Neutrophil (primary cell): ENCODE measurements at regions not wholly inside any gene's neighbourhood (a gene's known extent, or its start where the extent isn't known, plus 50 kb on each side); places are given as distances from the start of the nearest gene placed in this dataset.

Experiments
- H3K27ac ChIP-seq: fragments of 200-600 bp; sonication (generic); 2 replicates; pipeline ENCODE4 v1.5.1; 2016; ENCODE audit warnings: mild to moderate bottlenecking, moderate library complexity
- H3K27me3 ChIP-seq: fragments of 200-600 bp; sonication (generic); 2 replicates; pipeline ENCODE4 v1.6.0; 2016; ENCODE audit warnings: mild to moderate bottlenecking
- H3K36me3 ChIP-seq: fragments of 200-600 bp; sonication (generic); 2 replicates; pipeline ENCODE4 v1.5.1; 2017
- H3K4me1 ChIP-seq, 2 experiments: fragments of 200-600 bp in 1 of 2; sonication (generic) in 1 of 2; 1 replicate in 1 of 2; 2 replicates in 1 of 2; pipeline versions ENCODE4 v1.5.1 to v1.6.1; 2013 to 2016; ENCODE audit warnings: low read depth in 1 of 2, low read length in 1 of 2, mild to moderate bottlenecking in 1 of 2, moderate library complexity in 1 of 2; ENCODE audit not compliant: control insufficient read depth in 1 of 2, insufficient read depth in 1 of 2
- H3K4me3 ChIP-seq, 2 experiments: fragments of 200-600 bp in 1 of 2; sonication (generic) in 1 of 2; 1 replicate in 1 of 2; 2 replicates in 1 of 2; pipeline ENCODE4 v1.5.1; 2013 to 2016; ENCODE audit warnings: low read depth in 1 of 2, low read length in 1 of 2, mild to moderate bottlenecking in 1 of 2, moderate library complexity in 1 of 2
- H3K9me3 ChIP-seq: fragments of 200-600 bp; sonication (generic); 2 replicates; pipeline ENCODE4 v1.5.1; 2016
- CTCF ChIP-seq: fragments of 200-600 bp; sonication (generic); IDR thresholded peaks from 2 replicates; pipeline ENCODE4 v1.5.1; 2016; ENCODE audit warnings: antibody characterized with exemption

DNA sequence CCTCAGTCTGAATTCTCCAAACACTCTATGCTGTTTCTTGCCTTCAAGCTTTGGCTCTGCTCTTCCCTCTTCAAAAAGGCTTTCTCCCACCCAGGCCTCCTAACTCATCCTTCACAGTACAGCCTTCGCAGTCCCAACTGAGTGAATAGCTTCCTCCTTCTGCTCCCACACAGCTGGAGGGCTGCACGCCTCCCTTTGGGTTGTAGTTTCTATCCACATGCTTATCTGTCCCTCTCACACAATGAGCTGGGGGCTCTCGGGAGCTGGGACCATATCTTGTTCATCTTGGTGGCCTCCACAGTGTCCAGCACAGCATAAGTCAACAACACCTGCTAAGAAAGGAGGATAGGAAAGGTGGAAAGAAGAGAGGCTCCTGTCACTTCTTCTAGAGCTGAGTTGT lies 69.5 kb upstream of the XPA start:
- no peak overlapping the region for H3K4me3 ChIP-seq
- H3K36me3 ChIP-seq = no peaks in the 10 kb centered on the region
- TF ChIP-seq CTCF = no peak
- peaks cover 65% of the 10 kb centered on the region for H3K27me3 ChIP-seq
- no peak overlapping the region for H3K27ac ChIP-seq
- no peaks in the 10 kb centered on the region for H3K4me1 ChIP-seq
- H3K9me3 ChIP-seq = no peaks in the 10 kb centered on the region

- Histone ChIP-seq H3K36me3 (no peaks in the 10 kb centered on the region), H3K9me3 (no peaks in the 10 kb centered on the region), H3K27me3 (peaks cover 64% of the 10 kb centered on the region), H3K4me3 (no peak overlapping the region), H3K4me1 (no peaks in the 10 kb centered on the region), H3K27ac (no peak overlapping the region)
- no peak for TF ChIP-seq CTCF
These were observed 70.8 kb upstream of the XPA start for GRCh38 chr9:97767891-97768290.

DNA sequence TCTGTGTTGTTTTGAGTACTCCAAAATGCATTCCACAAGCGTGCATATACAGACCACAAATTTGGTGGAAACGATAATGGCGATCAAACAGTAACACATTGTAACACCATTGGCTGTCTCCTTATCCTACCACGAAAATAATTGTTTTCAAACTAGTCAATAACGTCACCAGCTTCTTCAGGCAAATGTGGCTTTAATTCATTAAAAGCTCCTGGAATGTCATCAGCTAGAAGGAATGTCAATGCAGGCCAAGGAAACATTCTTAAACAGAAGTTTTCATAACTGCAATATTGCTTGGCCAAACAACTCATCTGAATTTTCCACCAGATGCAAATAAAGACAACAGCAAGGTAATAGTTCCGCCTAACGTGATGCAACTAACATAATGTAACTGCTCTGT lies 71.6 kb upstream of the XPA start:
- H3K4me1 ChIP-seq = no peaks in the 10 kb centered on the region
- no peak overlapping the region for H3K27ac ChIP-seq
- peaks cover 64% of the 10 kb centered on the region for H3K27me3 ChIP-seq
- H3K36me3 ChIP-seq = no peaks in the 10 kb centered on the region
- no peak for TF ChIP-seq CTCF
- no peaks in the 10 kb centered on the region for H3K9me3 ChIP-seq
- no peak overlapping the region for H3K4me3 ChIP-seq

- H3K9me3 ChIP-seq = no peaks in the 10 kb centered on the region
- no peaks in the 10 kb centered on the region for H3K36me3 ChIP-seq
- H3K27ac ChIP-seq = no peak overlapping the region
- no peak for TF ChIP-seq CTCF
- no peak overlapping the region for H3K4me3 ChIP-seq
- peaks cover 64% of the 10 kb centered on the region for H3K27me3 ChIP-seq
- no peaks in the 10 kb centered on the region for H3K4me1 ChIP-seq
These were observed 72.1 kb upstream of the XPA start for GRCh38 chr9:97769208-97769607.

DNA sequence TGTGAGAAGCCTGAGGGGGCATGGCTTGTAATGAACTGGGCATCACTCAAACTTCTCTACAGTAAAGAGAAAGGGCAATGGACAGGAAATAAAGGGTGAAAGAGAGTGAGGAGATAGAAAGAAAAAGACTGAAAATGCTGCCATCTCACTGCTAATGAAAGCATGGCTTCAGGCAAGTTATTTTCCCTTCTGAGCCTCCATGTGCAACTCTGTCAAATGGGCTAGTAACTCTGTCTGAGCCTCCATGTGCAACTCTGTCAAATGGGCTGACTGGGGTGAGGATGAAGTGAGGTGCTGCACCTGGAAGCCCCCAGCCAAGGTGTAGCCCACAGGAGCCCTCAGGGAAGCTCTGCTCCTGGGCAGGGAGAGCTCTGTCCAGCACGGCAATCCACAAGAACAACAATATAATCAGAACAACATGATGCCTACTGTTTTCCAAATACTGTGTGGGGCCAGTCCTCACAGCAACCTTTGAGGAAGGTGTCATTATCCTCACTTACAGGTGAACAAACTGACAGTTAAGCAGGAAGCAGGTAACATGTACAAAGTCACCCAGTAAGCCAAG lies 73.8 kb upstream of the XPA start:
- H3K4me1 ChIP-seq = no peaks in the 10 kb centered on the region

More for the DNA sequence above, 73.8 kb upstream of the XPA start:
- no peaks in the 10 kb centered on the region for H3K9me3 ChIP-seq
- no peak overlapping the region for H3K4me3 ChIP-seq
- no peaks in the 10 kb centered on the region for H3K36me3 ChIP-seq
- no peak overlapping the region for H3K27ac ChIP-seq
- H3K27me3 ChIP-seq = peaks cover 72% of the 10 kb centered on the region
- TF ChIP-seq CTCF = no peak
